Body of pancreas (tissue), 4 donors: ENCODE measurements at regions not wholly inside any gene's neighbourhood (a gene's known extent, or its start where the extent isn't known, plus 50 kb on each side); places are given as distances from the start of the nearest gene placed in this dataset.

Source experiments
- CTCF ChIP-seq, 7 experiments: fragments of 450-650 bp in 4 of 7; fragments of 200-600 bp in 3 of 7; sonication (generic) in 3 of 7; IDR thresholded peaks; one replicate each; pipeline ENCODE4 v1.5.1; 2016 to 2019; ENCODE audit warnings: antibody characterized with exemption in 7 of 7
- POLR2A ChIP-seq, 3 donors: fragments of 450-650 bp; IDR thresholded peaks; one replicate each; pipeline ENCODE4 v1.6.1; 2016; ENCODE audit warnings: antibody characterized with exemption in 3 of 3, mild to moderate bottlenecking in 2 of 3

- TF ChIP-seq CTCF (IDR thresholded peaks at IDR 0.05) (no peak), POLR2A (IDR thresholded peaks at IDR 0.05) (no peak)
These were observed 58.0 kb downstream of the SYNE3 start for GRCh38 chr14:95458459-95458858.
